Lower leg skin (tissue), 4 donors: ENCODE measurements at regions not wholly inside any gene's neighbourhood (a gene's known extent, or its start where the extent isn't known, plus 50 kb on each side); places are given as distances from the start of the nearest gene placed in this dataset.

ENCODE experiments used
- DNase-seq, 2 donors: peaks; one replicate each; pipeline ENCODE4 v3.0.0-alpha.2; 2019; ENCODE audit warnings: low spot score in 2 of 2
- H3K4me3 ChIP-seq: fragments of 200-600 bp; sonication (generic); 2 replicates; pipeline ENCODE4 v1.5.1; 2017; ENCODE audit warnings: mild to moderate bottlenecking, low read depth; ENCODE audit not compliant: poor library complexity, severe bottlenecking
- CTCF ChIP-seq, 3 donors: fragments of 450-650 bp; IDR thresholded peaks; one replicate each; pipeline ENCODE4 v1.5.1; 2016; ENCODE audit warnings: antibody characterized with exemption in 3 of 3, mild to moderate bottlenecking in 3 of 3, moderate library complexity in 2 of 3
- POLR2A ChIP-seq, 2 donors: fragments of 450-650 bp; IDR thresholded peaks; one replicate each; pipeline ENCODE4 v1.6.1; 2016 to 2017; ENCODE audit warnings: antibody characterized with exemption in 2 of 2, mild to moderate bottlenecking in 1 of 2, moderate library complexity in 1 of 2
- WGBS, 2 donors: methylation state at CpG; one replicate each; pipeline ENCODE4 v1.1.5; 2018; 5-methylcytosine and 5-hydroxymethylcytosine counted together
- intact Hi-C: fragments of 100-400 bp; cut with DNase I; formaldehyde crosslinking; loops from one replicate; pipeline ENCODE4 v1.15.0; 2023; ENCODE audit warnings: low total_unique reads

- intact Hi-C loops: no loop called here
- DNase-seq: no peak
- no peak for TF ChIP-seq CTCF (IDR thresholded peaks at IDR 0.05)
- TF ChIP-seq POLR2A (IDR thresholded peaks at IDR 0.05): no peak
- H3K4me3 ChIP-seq: no peak overlapping the region
- 93 to 97% methylated on average over 11 of the region's 11 CpGs for WGBS, 2 donors
Observed at GRCh38 chr6:21745543-21746337, 152.2 kb downstream of the SOX4 start.

- H3K4me3 ChIP-seq: no peak overlapping the region
- WGBS, 2 donors: 68 to 73% methylated on average over 4 of the region's 4 CpGs
- intact Hi-C loops: no loop called here
- TF ChIP-seq POLR2A (IDR thresholded peaks at IDR 0.05) (no peak), CTCF (IDR thresholded peaks at IDR 0.05) (no peak)
- no peak for DNase-seq
Observed at GRCh38 chr6:21747441-21747840, 153.9 kb downstream of the SOX4 start.

- intact Hi-C loops: no loop called here
- no peak for DNase-seq
- 52 to 66% methylated on average over 3 of the region's 3 CpGs for WGBS, 2 donors
- H3K4me3 ChIP-seq: no peak overlapping the region
- TF ChIP-seq POLR2A (IDR thresholded peaks at IDR 0.05) (no peak), CTCF (IDR thresholded peaks at IDR 0.05) (no peak)
Observed at GRCh38 chr6:21748343-21749056, 154.9 kb downstream of the SOX4 start.

- intact Hi-C loops: no loop called here
- H3K4me3 ChIP-seq: no peak overlapping the region
- WGBS, 2 donors: 95 to 100% methylated on average over 2 of the region's 2 CpGs
- TF ChIP-seq POLR2A (IDR thresholded peaks at IDR 0.05): no peak
- no peak for TF ChIP-seq CTCF (IDR thresholded peaks at IDR 0.05)
- no peak for DNase-seq
Observed at GRCh38 chr6:21749754-21750153, 156.2 kb downstream of the SOX4 start.

GRCh38 chr6:21750575-21750974 lies 157.0 kb downstream of the SOX4 start:
- intact Hi-C loops: no loop called here
- 67 to 78% methylated on average over 1 of the region's 1 CpG for WGBS, 2 donors
- no peak for DNase-seq
- TF ChIP-seq POLR2A (IDR thresholded peaks at IDR 0.05): no peak
- TF ChIP-seq CTCF (IDR thresholded peaks at IDR 0.05): no peak
- no peak overlapping the region for H3K4me3 ChIP-seq
